Vagina (tissue), 2 donors: ENCODE measurements at regions not wholly inside any gene's neighbourhood (a gene's known extent, or its start where the extent isn't known, plus 50 kb on each side); places are given as distances from the start of the nearest gene placed in this dataset.

Experiments used
- DNase-seq, 2 donors: peaks; one replicate each; pipeline ENCODE4 v3.0.0-alpha.2; 2017; ENCODE audit errors: extremely low spot score in 2 of 2
- H3K27ac ChIP-seq: fragments of 200-600 bp; sonication (generic); one replicate; pipeline ENCODE4 v1.5.1; 2019
- H3K27me3 ChIP-seq: fragments of 200-600 bp; sonication (generic); one replicate; pipeline ENCODE4 v1.5.1; 2019
- H3K36me3 ChIP-seq, 2 donors: fragments of 200-600 bp; sonication (generic); one replicate each; pipeline ENCODE4 v1.5.1; 2017 to 2019
- H3K4me1 ChIP-seq: fragments of 200-600 bp; sonication (generic); one replicate; pipeline ENCODE4 v1.5.1; 2019
- H3K4me3 ChIP-seq, 2 donors: fragments of 200-600 bp; sonication (generic); 1 replicate in 1 of 2; 2 replicates in 1 of 2; pipeline ENCODE4 v1.5.1; 2016 to 2019
- H3K9me3 ChIP-seq: fragments of 200-600 bp; sonication (generic); one replicate; pipeline ENCODE4 v1.5.1; 2019
- CTCF ChIP-seq, 3 experiments: fragments of 450-650 bp in 2 of 3; fragments of 200-600 bp in 1 of 3; sonication (generic) in 1 of 3; IDR thresholded peaks; one replicate each; pipeline ENCODE4 v1.5.1; 2017 to 2019; ENCODE audit warnings: antibody characterized with exemption in 3 of 3, mild to moderate bottlenecking in 2 of 3, moderate library complexity in 2 of 3
- POLR2A ChIP-seq, 2 donors: fragments of 450-650 bp; IDR thresholded peaks; one replicate each; pipeline ENCODE4 v1.6.1; 2017; ENCODE audit warnings: antibody characterized with exemption in 2 of 2, mild to moderate bottlenecking in 2 of 2, moderate library complexity in 2 of 2
- POLR2AphosphoS5 ChIP-seq, 2 donors: sonication (generic); formaldehyde crosslinking; IDR thresholded peaks; one replicate each; pipeline ENCODE4 v1.9.0; 2017; ENCODE audit warnings: antibody characterized with exemption in 2 of 2, mild to moderate bottlenecking in 2 of 2, low read depth in 1 of 2; ENCODE audit not compliant: insufficient read depth in 1 of 2
- intact Hi-C: fragments of 100-400 bp; cut with DNase I; formaldehyde crosslinking; loops from one replicate; pipeline ENCODE4 v1.15.1; 2023

GRCh38 chr2:129892360-129892759, 87.1 kb upstream of the RAB6C start:
- TF ChIP-seq POLR2A (IDR thresholded peaks at IDR 0.05) (no peak), CTCF (IDR thresholded peaks at IDR 0.05) (no peak), POLR2AphosphoS5 (IDR thresholded peaks at IDR 0.05; ENCODE audit: insufficient read depth in 1 of 2, low read depth in 1 of 2) (no peak)
- Histone ChIP-seq H3K36me3 (no peaks in the 10 kb centered on the region), H3K27me3 (no peaks in the 10 kb centered on the region), H3K4me3 (no peak overlapping the region), H3K27ac (no peak overlapping the region), H3K9me3 (no peaks in the 10 kb centered on the region), H3K4me1 (no peaks in the 10 kb centered on the region)
- intact Hi-C loops = no loop called here
- DNase-seq = peak in 1 of 2 donors; percentile 81

GRCh38 chr2:129892773-129893172, 86.7 kb upstream of the RAB6C start:
- TF ChIP-seq POLR2A (IDR thresholded peaks at IDR 0.05) = no peak
- no peak for TF ChIP-seq CTCF (IDR thresholded peaks at IDR 0.05)
- TF ChIP-seq POLR2AphosphoS5 (IDR thresholded peaks at IDR 0.05; ENCODE audit: insufficient read depth in 1 of 2, low read depth in 1 of 2) = no peak
- peak in 1 of 2 donors; percentile 70 for DNase-seq
- H3K4me1 ChIP-seq = no peaks in the 10 kb centered on the region
- intact Hi-C loops = no loop called here
- no peaks in the 10 kb centered on the region for H3K36me3 ChIP-seq
- H3K27me3 ChIP-seq = no peaks in the 10 kb centered on the region
- H3K9me3 ChIP-seq = no peaks in the 10 kb centered on the region
- no peak overlapping the region for H3K4me3 ChIP-seq
- H3K27ac ChIP-seq = no peak overlapping the region

- TF ChIP-seq CTCF (IDR thresholded peaks at IDR 0.05) (no peak), POLR2A (IDR thresholded peaks at IDR 0.05) (no peak)
- H3K4me1 ChIP-seq = no peaks in the 10 kb centered on the region
- H3K9me3 ChIP-seq = no peaks in the 10 kb centered on the region
- no peak overlapping the region for H3K4me3 ChIP-seq
- DNase-seq = peak in 1 of 2 donors; percentile 52
- H3K27ac ChIP-seq = no peak overlapping the region
- H3K27me3 ChIP-seq = no peaks in the 10 kb centered on the region
- H3K36me3 ChIP-seq = no peaks in the 10 kb centered on the region
- intact Hi-C loops = no loop called here
Measured at GRCh38 chr2:129893244-129893643, 86.2 kb upstream of the RAB6C start.

- Histone ChIP-seq H3K4me1 (no peaks in the 10 kb centered on the region), H3K36me3 (no peaks in the 10 kb centered on the region), H3K9me3 (no peaks in the 10 kb centered on the region), H3K27me3 (no peaks in the 10 kb centered on the region), H3K4me3 (no peak overlapping the region), H3K27ac (no peak overlapping the region)
- intact Hi-C loops = no loop called here
- TF ChIP-seq POLR2A (IDR thresholded peaks at IDR 0.05) (no peak), POLR2AphosphoS5 (IDR thresholded peaks at IDR 0.05; ENCODE audit: insufficient read depth in 1 of 2, low read depth in 1 of 2) (no peak), CTCF (IDR thresholded peaks at IDR 0.05) (no peak)
- DNase-seq = peak; percentile 44 to 77
Measured at GRCh38 chr2:129894616-129895015, 84.8 kb upstream of the RAB6C start.

GRCh38 chr2:129895061-129895460, 84.4 kb upstream of the RAB6C start:
- H3K27me3 ChIP-seq = no peaks in the 10 kb centered on the region
- H3K4me1 ChIP-seq = no peaks in the 10 kb centered on the region
- no peak for TF ChIP-seq CTCF (IDR thresholded peaks at IDR 0.05)
- TF ChIP-seq POLR2A (IDR thresholded peaks at IDR 0.05) = no peak
- TF ChIP-seq POLR2AphosphoS5 (IDR thresholded peaks at IDR 0.05; ENCODE audit: insufficient read depth in 1 of 2, low read depth in 1 of 2) = no peak
- DNase-seq = peak; percentile 71 to 93
- no peak overlapping the region for H3K4me3 ChIP-seq
- H3K36me3 ChIP-seq = no peaks in the 10 kb centered on the region
- no peaks in the 10 kb centered on the region for H3K9me3 ChIP-seq
- H3K27ac ChIP-seq = no peak overlapping the region
- intact Hi-C loops = no loop called here
